GM12892 (cell line): ENCODE measurements at regions not wholly inside any gene's neighbourhood (a gene's known extent, or its start where the extent isn't known, plus 50 kb on each side); places are given as distances from the start of the nearest gene placed in this dataset.

ENCODE experiments used
- DNase-seq: peaks from one replicate; pipeline ENCODE4 v3.0.0; 2011; ENCODE audit not compliant: insufficient read length
- FAIRE-seq: peaks from 2 replicates; lab custom pipeline; 2011; peaks lifted over from hg19 to GRCh38; lab: Jason Lieb, UNC
- POLR2A ChIP-seq: IDR thresholded peaks from 2 replicates; pipeline ENCODE4 v1.6.1; 2011; ENCODE audit warnings: low read depth, low read length, control low read depth
- POLR2AphosphoS5 ChIP-seq: IDR thresholded peaks from 2 replicates; pipeline ENCODE4 v1.6.1; 2011; ENCODE audit warnings: low read depth, low read length, control low read depth
- TAF1 ChIP-seq: IDR thresholded peaks from 2 replicates; pipeline ENCODE4 v1.6.1; 2011; ENCODE audit warnings: low read depth, mild to moderate bottlenecking, control low read depth, low read length, borderline replicate concordance

- DNase-seq (no peak), FAIRE-seq (no peak)
- TF ChIP-seq POLR2A, result no peak
- TF ChIP-seq POLR2AphosphoS5, result no peak
- no peak for TF ChIP-seq TAF1
Measured at GRCh38 chr2:58640042-58640441, 398.9 kb upstream of the FANCL start.

GRCh38 chr2:58638256-58638805 lies 397.2 kb upstream of the FANCL start:
- FAIRE-seq (no peak), DNase-seq (no peak)
- no peak for TF ChIP-seq POLR2A
- no peak for TF ChIP-seq TAF1
- no peak for TF ChIP-seq POLR2AphosphoS5

GRCh38 chr2:58636872-58637271 lies 395.7 kb upstream of the FANCL start:
- TF ChIP-seq POLR2A, result no peak
- no peak for TF ChIP-seq TAF1
- no peak for TF ChIP-seq POLR2AphosphoS5
- FAIRE-seq (no peak), DNase-seq (no peak)

- TF ChIP-seq TAF1 (no peak), POLR2A (no peak), POLR2AphosphoS5 (no peak)
- DNase-seq, result no peak
- no peak for FAIRE-seq
Measured at GRCh38 chr2:58635801-58636375, 394.8 kb upstream of the FANCL start.

GRCh38 chr2:58634653-58635370 lies 393.7 kb upstream of the FANCL start:
- TF ChIP-seq TAF1, result no peak
- TF ChIP-seq POLR2A, result no peak
- no peak for TF ChIP-seq POLR2AphosphoS5
- DNase-seq, result no peak

GRCh38 chr2:58633613-58634365 lies 392.7 kb upstream of the FANCL start:
- no peak for FAIRE-seq
- no peak for DNase-seq

More at GRCh38 chr2:58634653-58635370, 393.7 kb upstream of the FANCL start:
- no peak for FAIRE-seq

GRCh38 chr2:58631986-58632385 lies 390.9 kb upstream of the FANCL start:
- FAIRE-seq (no peak), DNase-seq (no peak)
- TF ChIP-seq POLR2A, result no peak
- no peak for TF ChIP-seq TAF1
- TF ChIP-seq POLR2AphosphoS5, result no peak

More at GRCh38 chr2:58633613-58634365, 392.7 kb upstream of the FANCL start:
- no peak for TF ChIP-seq POLR2AphosphoS5
- TF ChIP-seq TAF1, result no peak
- no peak for TF ChIP-seq POLR2A

- FAIRE-seq (no peak), DNase-seq (no peak)
Measured at GRCh38 chr2:58629545-58630119, 388.5 kb upstream of the FANCL start.

GRCh38 chr2:58620896-58621295 lies 379.8 kb upstream of the FANCL start:
- FAIRE-seq, result no peak
- no peak for TF ChIP-seq POLR2AphosphoS5
- no peak for TF ChIP-seq POLR2A
- TF ChIP-seq TAF1, result no peak
- DNase-seq, result no peak

More at GRCh38 chr2:58629545-58630119, 388.5 kb upstream of the FANCL start:
- no peak for TF ChIP-seq TAF1
- no peak for TF ChIP-seq POLR2A
- TF ChIP-seq POLR2AphosphoS5, result no peak

GRCh38 chr2:58620093-58620492 lies 379.0 kb upstream of the FANCL start:
- no peak for FAIRE-seq
- no peak for DNase-seq
- no peak for TF ChIP-seq POLR2A
- TF ChIP-seq POLR2AphosphoS5, result no peak
- no peak for TF ChIP-seq TAF1

- no peak for FAIRE-seq
- no peak for DNase-seq
- TF ChIP-seq TAF1 (no peak), POLR2AphosphoS5 (no peak), POLR2A (no peak)
Measured at GRCh38 chr2:58616961-58617360, 375.8 kb upstream of the FANCL start.
